Liver (tissue), 8 donors: ENCODE measurements at regions not wholly inside any gene's neighbourhood (a gene's known extent, or its start where the extent isn't known, plus 50 kb on each side); places are given as distances from the start of the nearest gene placed in this dataset.

ENCODE experiments used
- DNase-seq: peaks from one replicate; pipeline ENCODE4 v3.0.0-alpha.2; 2017; ENCODE audit warnings: low spot score
- H3K27ac ChIP-seq, 2 donors: one replicate each; pipeline ENCODE4 v1.7.0; 2013; ENCODE audit warnings: inconsistent platforms in 2 of 2, low read length in 2 of 2, control low read depth in 1 of 2, low read depth in 1 of 2, mild to moderate bottlenecking in 1 of 2
- H3K27me3 ChIP-seq, 4 donors: one replicate each; pipeline versions ENCODE4 v1.6.1 to v1.7.0; 2013; ENCODE audit warnings: low read length in 3 of 4, inconsistent platforms in 1 of 4, mild to moderate bottlenecking in 1 of 4, moderate library complexity in 1 of 4; ENCODE audit not compliant: control insufficient read depth in 4 of 4, insufficient read depth in 4 of 4
- H3K36me3 ChIP-seq, 4 donors: one replicate each; pipeline versions ENCODE4 v1.6.1 to v1.7.0; 2013; ENCODE audit warnings: low read length in 3 of 4, mild to moderate bottlenecking in 3 of 4, low read depth in 1 of 4, moderate library complexity in 1 of 4; ENCODE audit not compliant: control insufficient read depth in 4 of 4, insufficient read depth in 3 of 4
- H3K4me1 ChIP-seq, 4 donors: one replicate each; pipeline versions ENCODE4 v1.6.1 to v1.7.0; 2013; ENCODE audit warnings: low read length in 3 of 4, mild to moderate bottlenecking in 3 of 4, moderate library complexity in 1 of 4; ENCODE audit not compliant: control insufficient read depth in 4 of 4, insufficient read depth in 4 of 4
- H3K4me3 ChIP-seq, 3 donors: one replicate each; pipeline versions ENCODE4 v1.6.1 to v1.7.0; 2013; ENCODE audit warnings: low read length in 3 of 3, control low read depth in 1 of 3, low read depth in 1 of 3, mild to moderate bottlenecking in 1 of 3
- H3K9ac ChIP-seq, 2 donors: one replicate each; pipeline ENCODE4 v1.7.0; 2013; ENCODE audit warnings: low read length in 2 of 2, mild to moderate bottlenecking in 2 of 2, moderate library complexity in 2 of 2, control low read depth in 1 of 2, low read depth in 1 of 2
- H3K9me3 ChIP-seq, 4 donors: one replicate each; pipeline versions ENCODE4 v1.6.1 to v1.7.0; 2013; ENCODE audit warnings: low read length in 3 of 4; ENCODE audit not compliant: control insufficient read depth in 4 of 4
- EGR1 ChIP-seq, 2 donors: IDR thresholded peaks; 2 replicates each; pipeline ENCODE4 v1.6.1; 2016 to 2018; ENCODE audit warnings: antibody characterized with exemption in 2 of 2, low read depth in 2 of 2
- FOXA1 ChIP-seq: IDR thresholded peaks from 2 replicates; pipeline ENCODE4 v1.6.1; 2016; ENCODE audit warnings: antibody characterized with exemption
- FOXA2 ChIP-seq: IDR thresholded peaks from 2 replicates; pipeline ENCODE4 v1.6.1; 2016; ENCODE audit warnings: antibody characterized with exemption
- GABPA ChIP-seq, 2 donors: IDR thresholded peaks in 1 of 2; conservative IDR thresholded peaks in 1 of 2; 2 replicates each; pipeline ENCODE4 v1.6.1; 2016; ENCODE audit warnings: antibody characterized with exemption in 2 of 2, mild to moderate bottlenecking in 1 of 2, moderate library complexity in 1 of 2
- HNF4A ChIP-seq, 2 donors: conservative IDR thresholded peaks; 2 replicates each; pipeline ENCODE4 v1.6.1; 2016; ENCODE audit warnings: antibody characterized with exemption in 2 of 2, mild to moderate bottlenecking in 2 of 2
- HNF4G ChIP-seq: IDR thresholded peaks from 2 replicates; pipeline ENCODE4 v1.6.1; 2016; ENCODE audit warnings: antibody characterized with exemption
- JUND ChIP-seq, 2 donors: IDR thresholded peaks; 2 replicates each; pipeline ENCODE4 v1.6.1; 2016; ENCODE audit warnings: antibody characterized with exemption in 2 of 2
- NR2F2 ChIP-seq: IDR thresholded peaks from 2 replicates; pipeline ENCODE4 v1.6.1; 2016; ENCODE audit warnings: antibody characterized with exemption
- RAD21 ChIP-seq, 2 donors: IDR thresholded peaks; 2 replicates each; pipeline ENCODE4 v1.6.1; 2016; ENCODE audit warnings: antibody characterized with exemption in 2 of 2, mild to moderate bottlenecking in 2 of 2
- RXRA ChIP-seq, 2 donors: IDR thresholded peaks; 2 replicates each; pipeline ENCODE4 v1.6.1; 2017 to 2018; ENCODE audit warnings: antibody characterized with exemption in 2 of 2, mild to moderate bottlenecking in 1 of 2
- SP1 ChIP-seq: IDR thresholded peaks from 2 replicates; pipeline ENCODE4 v1.6.1; 2018; ENCODE audit warnings: antibody characterized with exemption, mild to moderate bottlenecking
- TAF1 ChIP-seq: conservative IDR thresholded peaks from 2 replicates; pipeline ENCODE4 v1.6.1; 2016; ENCODE audit warnings: antibody characterized with exemption, mild to moderate bottlenecking
- YY1 ChIP-seq: IDR thresholded peaks from 2 replicates; pipeline ENCODE4 v1.6.1; 2016; ENCODE audit warnings: antibody characterized with exemption, mild to moderate bottlenecking
- WGBS: extraction: QIAGEN DNeasy Blood & Tissue Kit; methylation state at CpG from one replicate; pipeline ENCODE4 v1.1.7; 2013; 5-methylcytosine and 5-hydroxymethylcytosine counted together
- TF ChIP-seq, protein P1 (sequence below): IDR thresholded peaks from 2 replicates; pipeline ENCODE4 v1.6.1; 2016; ENCODE audit warnings: antibody characterized with exemption, mild to moderate bottlenecking
- TF ChIP-seq, protein P2 (sequence below): IDR thresholded peaks from 2 replicates; pipeline ENCODE4 v1.6.1; 2016; ENCODE audit warnings: antibody characterized with exemption
- TF ChIP-seq, protein P3 (sequence below): IDR thresholded peaks from 2 replicates; pipeline ENCODE4 v1.6.1; 2016; ENCODE audit warnings: antibody characterized with exemption
- TF ChIP-seq, protein P4 (sequence below): IDR thresholded peaks from 2 replicates; pipeline ENCODE4 v1.6.1; 2016; ENCODE audit warnings: antibody characterized with exemption
- TF ChIP-seq, protein P5 (sequence below): fragments of 150-350 bp; IDR thresholded peaks from 2 replicates; pipeline ENCODE4 v1.5.1; 2017; ENCODE audit warnings: improper control_type of control experiment, low read depth, low read length; ENCODE audit not compliant: missing input control
- donor health status: healthy.
- donor health status: healthy.
- donor health status: healthy.
- donor health status: healthy.
- donor health status: healthy.

DNA sequence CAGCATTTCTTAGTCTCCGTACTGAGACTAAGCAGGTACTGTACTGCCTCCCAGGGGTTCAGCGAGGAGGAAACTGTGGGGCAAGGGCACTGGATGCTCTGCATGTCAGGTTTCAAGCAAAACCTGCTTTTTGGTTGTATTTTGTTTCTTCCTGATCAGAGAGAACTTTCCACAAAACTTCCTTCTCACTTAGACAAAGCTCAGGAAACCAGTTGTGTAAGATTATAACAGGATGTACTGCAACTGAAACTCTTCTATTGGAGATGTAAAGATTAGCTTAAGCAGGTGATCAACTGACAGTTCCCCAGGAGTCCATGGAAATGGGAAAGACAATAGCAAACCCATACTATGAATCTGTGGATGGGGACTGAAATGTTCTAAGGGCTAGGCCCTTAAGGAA, 67.3 kb downstream of the PLCE1 start:
- Histone ChIP-seq H3K4me3 (no peak overlapping the region), H3K27ac (no peak overlapping the region), H3K9me3 (no peaks in the 10 kb centered on the region), H3K9ac (no peak overlapping the region), H3K36me3 (no peaks in the 10 kb centered on the region), H3K4me1 (peaks cover 7 to 15% (median 13%) of the 10 kb centered on the region in 4 donors), H3K27me3 (no peaks in the 10 kb centered on the region)
- TF ChIP-seq, protein P1, sequence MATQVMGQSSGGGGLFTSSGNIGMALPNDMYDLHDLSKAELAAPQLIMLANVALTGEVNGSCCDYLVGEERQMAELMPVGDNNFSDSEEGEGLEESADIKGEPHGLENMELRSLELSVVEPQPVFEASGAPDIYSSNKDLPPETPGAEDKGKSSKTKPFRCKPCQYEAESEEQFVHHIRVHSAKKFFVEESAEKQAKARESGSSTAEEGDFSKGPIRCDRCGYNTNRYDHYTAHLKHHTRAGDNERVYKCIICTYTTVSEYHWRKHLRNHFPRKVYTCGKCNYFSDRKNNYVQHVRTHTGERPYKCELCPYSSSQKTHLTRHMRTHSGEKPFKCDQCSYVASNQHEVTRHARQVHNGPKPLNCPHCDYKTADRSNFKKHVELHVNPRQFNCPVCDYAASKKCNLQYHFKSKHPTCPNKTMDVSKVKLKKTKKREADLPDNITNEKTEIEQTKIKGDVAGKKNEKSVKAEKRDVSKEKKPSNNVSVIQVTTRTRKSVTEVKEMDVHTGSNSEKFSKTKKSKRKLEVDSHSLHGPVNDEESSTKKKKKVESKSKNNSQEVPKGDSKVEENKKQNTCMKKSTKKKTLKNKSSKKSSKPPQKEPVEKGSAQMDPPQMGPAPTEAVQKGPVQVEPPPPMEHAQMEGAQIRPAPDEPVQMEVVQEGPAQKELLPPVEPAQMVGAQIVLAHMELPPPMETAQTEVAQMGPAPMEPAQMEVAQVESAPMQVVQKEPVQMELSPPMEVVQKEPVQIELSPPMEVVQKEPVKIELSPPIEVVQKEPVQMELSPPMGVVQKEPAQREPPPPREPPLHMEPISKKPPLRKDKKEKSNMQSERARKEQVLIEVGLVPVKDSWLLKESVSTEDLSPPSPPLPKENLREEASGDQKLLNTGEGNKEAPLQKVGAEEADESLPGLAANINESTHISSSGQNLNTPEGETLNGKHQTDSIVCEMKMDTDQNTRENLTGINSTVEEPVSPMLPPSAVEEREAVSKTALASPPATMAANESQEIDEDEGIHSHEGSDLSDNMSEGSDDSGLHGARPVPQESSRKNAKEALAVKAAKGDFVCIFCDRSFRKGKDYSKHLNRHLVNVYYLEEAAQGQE: no peak
- TF ChIP-seq EGR1 (IDR thresholded peaks at IDR 0.05; ENCODE audit: low read depth in 2 of 2) (no peak), RAD21 (IDR thresholded peaks at IDR 0.05) (no peak), RXRA (IDR thresholded peaks at IDR 0.05) (no peak), HNF4G (no peak), TAF1 (no peak), NR2F2 (no peak), JUND (IDR thresholded peaks at IDR 0.05) (no peak)
- TF ChIP-seq, protein P2, sequence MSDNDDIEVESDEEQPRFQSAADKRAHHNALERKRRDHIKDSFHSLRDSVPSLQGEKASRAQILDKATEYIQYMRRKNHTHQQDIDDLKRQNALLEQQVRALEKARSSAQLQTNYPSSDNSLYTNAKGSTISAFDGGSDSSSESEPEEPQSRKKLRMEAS: no peak
- no peak for DNase-seq
- WGBS: 94% methylated on average over 2 of the region's 2 CpGs

DNA sequence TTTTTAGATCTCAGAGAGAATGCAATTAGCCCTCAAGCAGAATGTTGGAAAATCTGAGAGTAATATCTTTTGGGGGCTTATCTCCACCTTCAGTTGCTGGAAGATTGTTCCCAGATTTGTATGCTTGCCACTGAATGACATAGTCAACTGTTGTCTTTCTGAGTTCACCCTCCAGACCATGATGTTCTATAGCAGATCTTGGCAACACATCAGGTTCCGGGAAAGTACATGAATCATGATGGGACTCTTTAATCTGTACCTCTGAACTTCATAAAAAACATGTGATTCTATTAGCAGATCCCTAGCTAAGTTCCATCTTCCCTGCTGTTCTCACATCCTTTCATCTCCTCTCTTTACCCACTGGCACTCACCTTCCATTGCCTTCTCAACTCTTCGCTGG, 68.9 kb downstream of the PLCE1 start:
- 92% methylated on average over 2 of the region's 2 CpGs for WGBS

More for the DNA sequence above, 68.9 kb downstream of the PLCE1 start:
- TF ChIP-seq SP1: no peak
- no peak for TF ChIP-seq NR2F2
- no peak for TF ChIP-seq TAF1
- TF ChIP-seq, protein P3, sequence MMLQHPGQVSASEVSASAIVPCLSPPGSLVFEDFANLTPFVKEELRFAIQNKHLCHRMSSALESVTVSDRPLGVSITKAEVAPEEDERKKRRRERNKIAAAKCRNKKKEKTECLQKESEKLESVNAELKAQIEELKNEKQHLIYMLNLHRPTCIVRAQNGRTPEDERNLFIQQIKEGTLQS: no peak
- TF ChIP-seq, protein P4, sequence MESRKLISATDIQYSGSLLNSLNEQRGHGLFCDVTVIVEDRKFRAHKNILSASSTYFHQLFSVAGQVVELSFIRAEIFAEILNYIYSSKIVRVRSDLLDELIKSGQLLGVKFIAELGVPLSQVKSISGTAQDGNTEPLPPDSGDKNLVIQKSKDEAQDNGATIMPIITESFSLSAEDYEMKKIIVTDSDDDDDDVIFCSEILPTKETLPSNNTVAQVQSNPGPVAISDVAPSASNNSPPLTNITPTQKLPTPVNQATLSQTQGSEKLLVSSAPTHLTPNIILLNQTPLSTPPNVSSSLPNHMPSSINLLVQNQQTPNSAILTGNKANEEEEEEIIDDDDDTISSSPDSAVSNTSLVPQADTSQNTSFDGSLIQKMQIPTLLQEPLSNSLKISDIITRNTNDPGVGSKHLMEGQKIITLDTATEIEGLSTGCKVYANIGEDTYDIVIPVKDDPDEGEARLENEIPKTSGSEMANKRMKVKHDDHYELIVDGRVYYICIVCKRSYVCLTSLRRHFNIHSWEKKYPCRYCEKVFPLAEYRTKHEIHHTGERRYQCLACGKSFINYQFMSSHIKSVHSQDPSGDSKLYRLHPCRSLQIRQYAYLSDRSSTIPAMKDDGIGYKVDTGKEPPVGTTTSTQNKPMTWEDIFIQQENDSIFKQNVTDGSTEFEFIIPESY: no peak
- TF ChIP-seq JUND (IDR thresholded peaks at IDR 0.05): no peak
- TF ChIP-seq YY1: no peak
- no peak for TF ChIP-seq EGR1 (IDR thresholded peaks at IDR 0.05; ENCODE audit: low read depth in 2 of 2)
- no peak for TF ChIP-seq FOXA1
- TF ChIP-seq, protein P5, sequence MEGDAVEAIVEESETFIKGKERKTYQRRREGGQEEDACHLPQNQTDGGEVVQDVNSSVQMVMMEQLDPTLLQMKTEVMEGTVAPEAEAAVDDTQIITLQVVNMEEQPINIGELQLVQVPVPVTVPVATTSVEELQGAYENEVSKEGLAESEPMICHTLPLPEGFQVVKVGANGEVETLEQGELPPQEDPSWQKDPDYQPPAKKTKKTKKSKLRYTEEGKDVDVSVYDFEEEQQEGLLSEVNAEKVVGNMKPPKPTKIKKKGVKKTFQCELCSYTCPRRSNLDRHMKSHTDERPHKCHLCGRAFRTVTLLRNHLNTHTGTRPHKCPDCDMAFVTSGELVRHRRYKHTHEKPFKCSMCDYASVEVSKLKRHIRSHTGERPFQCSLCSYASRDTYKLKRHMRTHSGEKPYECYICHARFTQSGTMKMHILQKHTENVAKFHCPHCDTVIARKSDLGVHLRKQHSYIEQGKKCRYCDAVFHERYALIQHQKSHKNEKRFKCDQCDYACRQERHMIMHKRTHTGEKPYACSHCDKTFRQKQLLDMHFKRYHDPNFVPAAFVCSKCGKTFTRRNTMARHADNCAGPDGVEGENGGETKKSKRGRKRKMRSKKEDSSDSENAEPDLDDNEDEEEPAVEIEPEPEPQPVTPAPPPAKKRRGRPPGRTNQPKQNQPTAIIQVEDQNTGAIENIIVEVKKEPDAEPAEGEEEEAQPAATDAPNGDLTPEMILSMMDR: no peak
- no peak for TF ChIP-seq GABPA (IDR thresholded peaks at IDR 0.05 in 1 of 2, conservative IDR thresholded peaks at IDR 0.05 in 1 of 2)
- TF ChIP-seq HNF4G: no peak
- TF ChIP-seq RXRA (IDR thresholded peaks at IDR 0.05): no peak
- no peak for TF ChIP-seq RAD21 (IDR thresholded peaks at IDR 0.05)
- TF ChIP-seq HNF4A (conservative IDR thresholded peaks at IDR 0.05): no peak
- TF ChIP-seq, protein P2: no peak
- no peak for TF ChIP-seq FOXA2
- TF ChIP-seq, protein P1: no peak
- H3K4me1 ChIP-seq: peaks cover 7 to 15% (median 13%) of the 10 kb centered on the region in 4 donors
- no peaks in the 10 kb centered on the region for H3K27me3 ChIP-seq
- no peaks in the 10 kb centered on the region for H3K36me3 ChIP-seq
- H3K9ac ChIP-seq: no peak overlapping the region
- no peaks in the 10 kb centered on the region for H3K9me3 ChIP-seq
- DNase-seq: no peak
- H3K27ac ChIP-seq: no peak overlapping the region
- H3K4me3 ChIP-seq: no peak overlapping the region
